Left hindlimb (tissue), 1 donor: ENCODE measurements at regions not wholly inside any gene's neighbourhood (a gene's known extent, or its start where the extent isn't known, plus 50 kb on each side); places are given as distances from the start of the nearest gene placed in this dataset.

Experiments used
- DNase-seq: peaks from one replicate; pipeline ENCODE4 v3.0.0-alpha.2; 2018

GRCh38 chr18:4510711-4511110 is 55.6 kb upstream of the DLGAP1 start:
- DNase-seq: peak; percentile 69

DNA sequence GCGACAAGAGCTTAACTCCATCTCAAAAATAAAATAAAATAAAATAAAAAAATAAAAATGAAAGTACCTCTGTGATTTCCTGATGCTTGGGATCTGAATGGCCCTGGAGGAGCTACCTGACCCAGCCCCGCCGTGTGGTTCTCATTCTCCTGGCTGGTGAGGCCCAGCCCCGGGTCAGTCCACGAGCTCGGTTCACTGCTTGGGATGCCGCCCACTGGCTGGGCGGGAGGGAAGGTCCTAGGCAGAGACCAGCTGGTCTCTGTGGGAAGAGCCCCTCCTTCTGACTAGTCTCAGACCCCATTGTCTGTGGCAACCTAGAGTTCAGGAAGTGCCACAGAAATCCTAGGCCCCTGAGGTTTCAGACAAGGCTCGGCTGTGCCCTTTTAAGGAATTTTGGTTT is 55.1 kb upstream of the DLGAP1 start:
- DNase-seq: no peak
